22Rv1 (cell line): ENCODE measurements at regions not wholly inside any gene's neighbourhood (a gene's known extent, or its start where the extent isn't known, plus 50 kb on each side); places are given as distances from the start of the nearest gene placed in this dataset.

Source experiments
- ZFX ChIP-seq: fragments of 450-650 bp; IDR thresholded peaks from 2 replicates; pipeline ENCODE4 v1.6.1; 2017; ENCODE audit warnings: antibody characterized with exemption, borderline replicate concordance
- TF ChIP-seq, protein P1 (sequence below): fragments of 450-650 bp; IDR thresholded peaks from 2 replicates; pipeline ENCODE4 v1.5.1; 2017; ENCODE audit warnings: mild to moderate bottlenecking

DNA sequence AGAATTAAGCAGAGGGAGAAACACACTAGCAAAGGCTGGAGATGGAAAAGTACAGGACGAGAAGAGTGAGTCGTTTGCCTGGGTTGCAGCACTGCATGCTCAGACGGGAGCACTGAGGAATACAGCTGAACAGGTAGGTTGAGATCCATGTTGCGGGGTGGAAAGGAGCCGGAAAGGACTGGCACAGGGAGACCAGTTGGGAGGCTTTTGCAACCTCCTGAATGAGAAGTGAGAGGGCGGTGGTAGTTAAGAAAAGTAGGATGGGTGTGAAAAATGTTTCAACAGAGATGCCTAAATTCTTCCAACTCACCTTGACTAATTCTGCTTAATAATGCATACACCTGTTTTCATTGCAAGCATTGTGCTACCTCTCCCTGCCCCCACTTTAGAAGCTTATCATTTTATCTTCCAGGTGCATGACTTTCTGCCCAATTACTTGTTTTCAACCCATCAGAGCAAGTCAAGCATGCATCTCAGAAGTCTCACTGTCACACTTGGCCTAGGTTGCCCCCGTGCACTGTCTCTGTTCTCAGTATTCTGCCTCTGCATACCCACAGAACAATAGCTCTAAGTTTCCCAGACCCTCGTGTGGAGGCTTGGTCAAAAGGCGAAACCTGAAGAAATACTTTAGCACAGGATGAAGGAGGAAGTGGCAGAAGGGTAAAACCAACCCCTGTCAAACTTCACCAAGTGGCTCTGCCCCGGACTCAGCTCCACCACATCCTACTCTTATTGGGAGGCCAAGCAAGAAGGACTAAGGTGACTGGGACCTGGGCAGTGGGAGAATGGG, 199.3 kb upstream of the BCL6 start:
- TF ChIP-seq, protein P1, sequence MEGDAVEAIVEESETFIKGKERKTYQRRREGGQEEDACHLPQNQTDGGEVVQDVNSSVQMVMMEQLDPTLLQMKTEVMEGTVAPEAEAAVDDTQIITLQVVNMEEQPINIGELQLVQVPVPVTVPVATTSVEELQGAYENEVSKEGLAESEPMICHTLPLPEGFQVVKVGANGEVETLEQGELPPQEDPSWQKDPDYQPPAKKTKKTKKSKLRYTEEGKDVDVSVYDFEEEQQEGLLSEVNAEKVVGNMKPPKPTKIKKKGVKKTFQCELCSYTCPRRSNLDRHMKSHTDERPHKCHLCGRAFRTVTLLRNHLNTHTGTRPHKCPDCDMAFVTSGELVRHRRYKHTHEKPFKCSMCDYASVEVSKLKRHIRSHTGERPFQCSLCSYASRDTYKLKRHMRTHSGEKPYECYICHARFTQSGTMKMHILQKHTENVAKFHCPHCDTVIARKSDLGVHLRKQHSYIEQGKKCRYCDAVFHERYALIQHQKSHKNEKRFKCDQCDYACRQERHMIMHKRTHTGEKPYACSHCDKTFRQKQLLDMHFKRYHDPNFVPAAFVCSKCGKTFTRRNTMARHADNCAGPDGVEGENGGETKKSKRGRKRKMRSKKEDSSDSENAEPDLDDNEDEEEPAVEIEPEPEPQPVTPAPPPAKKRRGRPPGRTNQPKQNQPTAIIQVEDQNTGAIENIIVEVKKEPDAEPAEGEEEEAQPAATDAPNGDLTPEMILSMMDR, result no peak
- no peak for TF ChIP-seq ZFX
